Activated naive CD8-positive, alpha-beta T cell treated with anti-CD3 and anti-CD28 coated beads, Interleukin-2, amount 50 U/mL, for 24 hours (primary cell): ENCODE measurements at regions not wholly inside any gene's neighbourhood (a gene's known extent, or its start where the extent isn't known, plus 50 kb on each side); places are given as distances from the start of the nearest gene placed in this dataset.

ENCODE experiments used
- ATAC-seq: fragments of 150-1000 bp; cut with Tn5 transposase; one replicate; pipeline ENCODE4 v1.10.0; 2021
- DNase-seq: peaks from one replicate; pipeline ENCODE4 v3.0.0; 2021
- H3K27ac Mint-ChIP-seq: one replicate; pipeline ENCODE4 v1.8.0; 2021; ENCODE audit warnings: mild to moderate bottlenecking, mixed read lengths
- H3K27me3 Mint-ChIP-seq: one replicate; pipeline ENCODE4 v1.8.0; 2021; ENCODE audit warnings: mixed read lengths
- H3K36me3 Mint-ChIP-seq: one replicate; pipeline ENCODE4 v1.8.0; 2021; ENCODE audit warnings: low read depth, mixed read lengths
- H3K4me1 Mint-ChIP-seq: one replicate; pipeline ENCODE4 v1.8.0; 2021; ENCODE audit warnings: mixed read lengths
- H3K4me3 Mint-ChIP-seq: one replicate; pipeline ENCODE4 v1.8.0; 2021; ENCODE audit warnings: mild to moderate bottlenecking, moderate library complexity, mixed read lengths
- H3K9me3 Mint-ChIP-seq: one replicate; pipeline ENCODE4 v1.8.0; 2021; ENCODE audit warnings: mixed read lengths

DNA sequence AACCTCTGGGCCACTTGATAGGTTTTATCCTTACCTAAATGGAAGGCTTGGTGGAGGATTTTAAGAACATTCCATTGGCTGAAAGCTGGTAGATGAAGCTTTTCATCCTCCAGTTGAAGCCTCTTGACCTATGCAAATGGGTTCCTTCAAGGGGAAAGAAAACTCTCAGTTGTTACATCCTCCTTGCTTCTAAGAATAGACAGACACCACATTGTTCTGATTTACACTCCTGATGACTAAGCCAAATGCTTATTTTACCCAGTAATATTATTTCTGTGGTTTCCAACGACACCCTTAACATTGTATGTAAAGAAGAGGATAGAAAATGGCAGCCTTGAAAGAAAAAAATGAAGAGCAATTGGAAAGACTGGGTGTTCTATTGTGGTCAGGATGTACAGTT is 480.5 kb downstream of the OTOL1 start:
- H3K36me3 Mint-ChIP-seq = no peaks in the 10 kb centered on the region
- H3K4me1 Mint-ChIP-seq = no peaks in the 10 kb centered on the region
- no peak overlapping the region for H3K4me3 Mint-ChIP-seq
- H3K9me3 Mint-ChIP-seq = no peaks in the 10 kb centered on the region
- no peaks in the 10 kb centered on the region for H3K27me3 Mint-ChIP-seq
- no peak overlapping the region for H3K27ac Mint-ChIP-seq
- DNase-seq = no peak
- ATAC-seq = no peak

DNA sequence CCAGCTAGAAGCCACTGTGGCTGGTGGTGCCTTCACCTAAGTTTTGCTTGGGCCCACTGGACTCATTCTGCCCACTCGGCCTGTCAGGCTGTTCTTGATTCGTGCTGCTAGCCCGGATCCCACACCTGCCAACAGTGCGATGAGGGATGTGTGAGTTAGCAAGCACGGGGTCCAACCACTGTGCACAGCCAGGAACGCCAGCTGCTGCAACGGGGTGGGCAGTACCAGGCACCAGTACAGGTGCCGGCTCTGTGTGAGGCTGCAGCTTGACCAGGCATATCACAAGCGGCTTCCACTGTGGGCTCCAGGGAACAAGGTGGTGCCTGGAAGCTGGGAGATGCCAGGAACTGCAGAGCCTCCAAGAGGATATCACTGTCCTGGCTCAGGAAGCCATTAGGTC is 481.2 kb downstream of the OTOL1 start:
- DNase-seq (no peak), ATAC-seq (no peak)
- Mint-ChIP-seq H3K4me1 (no peaks in the 10 kb centered on the region), H3K9me3 (no peaks in the 10 kb centered on the region), H3K36me3 (no peaks in the 10 kb centered on the region), H3K4me3 (no peak overlapping the region), H3K27me3 (no peaks in the 10 kb centered on the region), H3K27ac (no peak overlapping the region)

DNA sequence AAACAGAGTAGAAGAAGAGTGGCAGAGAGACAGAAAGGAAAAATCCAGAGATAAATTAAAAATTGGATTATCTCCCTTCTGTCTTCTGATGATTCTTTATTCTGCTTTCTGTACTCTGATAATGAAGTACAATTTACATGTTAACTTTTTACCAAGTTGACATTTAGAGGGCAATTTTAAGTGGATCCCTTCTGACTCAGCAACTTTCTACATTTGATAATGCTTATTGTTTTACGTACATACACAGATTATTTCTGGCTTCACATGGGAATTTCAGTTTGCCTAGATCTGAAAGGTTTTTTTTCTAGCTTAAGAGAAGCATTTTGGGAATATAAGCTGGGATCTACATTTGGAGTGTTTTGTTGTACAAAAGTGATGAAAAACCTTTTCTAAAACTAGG is 491.3 kb downstream of the OTOL1 start:
- no peaks in the 10 kb centered on the region for H3K4me1 Mint-ChIP-seq
- no peak overlapping the region for H3K4me3 Mint-ChIP-seq
- no peak for ATAC-seq
- no peak for DNase-seq
- no peak overlapping the region for H3K27ac Mint-ChIP-seq
- H3K36me3 Mint-ChIP-seq = no peaks in the 10 kb centered on the region
- H3K27me3 Mint-ChIP-seq = no peaks in the 10 kb centered on the region
- peaks cover 5% of the 10 kb centered on the region for H3K9me3 Mint-ChIP-seq

DNA sequence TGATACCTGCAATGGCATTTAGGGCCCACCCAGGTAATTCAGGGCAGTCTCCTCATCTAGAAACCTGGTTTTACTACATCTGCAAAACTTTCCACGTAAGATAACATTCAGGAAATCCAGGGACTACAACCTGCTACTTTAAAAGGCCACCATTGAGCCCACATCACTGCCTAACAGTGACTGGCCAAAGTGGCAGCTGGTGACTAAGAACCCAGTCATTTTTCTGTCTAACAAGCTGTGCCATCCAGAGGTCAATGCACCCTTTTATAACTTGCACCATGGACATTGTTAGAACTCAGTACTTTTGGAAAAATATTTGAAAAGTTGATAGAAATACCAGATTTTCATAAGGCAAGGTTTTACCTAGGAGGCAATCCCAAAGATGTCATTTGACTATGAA is 492.4 kb downstream of the OTOL1 start:
- H3K4me3 Mint-ChIP-seq = no peak overlapping the region
- H3K36me3 Mint-ChIP-seq = no peaks in the 10 kb centered on the region
- peaks cover 5% of the 10 kb centered on the region for H3K9me3 Mint-ChIP-seq
- no peak for DNase-seq
- H3K27ac Mint-ChIP-seq = no peak overlapping the region
- no peaks in the 10 kb centered on the region for H3K4me1 Mint-ChIP-seq
- no peak for ATAC-seq
- no peaks in the 10 kb centered on the region for H3K27me3 Mint-ChIP-seq

GRCh38 chr3:161990036-161990435 is 493.4 kb downstream of the OTOL1 start:
- no peaks in the 10 kb centered on the region for H3K36me3 Mint-ChIP-seq
- no peak for DNase-seq
- H3K27ac Mint-ChIP-seq = no peak overlapping the region
- H3K4me3 Mint-ChIP-seq = no peak overlapping the region
- H3K9me3 Mint-ChIP-seq = peaks cover 5% of the 10 kb centered on the region
- H3K4me1 Mint-ChIP-seq = no peaks in the 10 kb centered on the region
- ATAC-seq = no peak
- H3K27me3 Mint-ChIP-seq = no peaks in the 10 kb centered on the region

- no peaks in the 10 kb centered on the region for H3K4me1 Mint-ChIP-seq
- peaks cover 10% of the 10 kb centered on the region for H3K9me3 Mint-ChIP-seq
- H3K27me3 Mint-ChIP-seq = no peaks in the 10 kb centered on the region
- no peak overlapping the region for H3K27ac Mint-ChIP-seq
- H3K4me3 Mint-ChIP-seq = no peak overlapping the region
- ATAC-seq (no peak), DNase-seq (no peak)
- no peaks in the 10 kb centered on the region for H3K36me3 Mint-ChIP-seq
Measured at GRCh38 chr3:161991901-161992540, 495.4 kb downstream of the OTOL1 start.

GRCh38 chr3:161999846-162000245 is 503.2 kb downstream of the OTOL1 start:
- no peak for DNase-seq
- Mint-ChIP-seq H3K4me3 (no peak overlapping the region), H3K27me3 (no peaks in the 10 kb centered on the region), H3K36me3 (no peaks in the 10 kb centered on the region), H3K9me3 (peaks cover 47% of the 10 kb centered on the region), H3K27ac (no peak overlapping the region), H3K4me1 (no peaks in the 10 kb centered on the region)
- no peak for ATAC-seq

DNA sequence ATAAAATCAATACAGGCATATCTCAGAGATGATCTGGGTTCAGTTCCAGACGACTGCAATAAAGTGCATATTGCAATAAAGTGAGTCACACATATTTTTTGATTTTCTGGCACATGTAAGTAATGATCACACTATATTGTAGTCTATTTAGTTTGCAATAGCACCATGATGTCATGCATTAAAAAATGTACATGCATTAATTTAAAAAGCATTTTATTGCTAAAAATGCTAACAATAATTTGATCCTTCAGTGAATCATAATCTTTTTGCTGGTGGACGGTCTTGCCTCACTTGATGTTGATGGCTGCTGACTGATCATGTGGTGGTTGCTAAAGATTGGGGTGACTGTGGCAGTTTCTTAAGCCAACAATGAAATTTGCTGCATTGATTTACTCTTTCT is 511.1 kb downstream of the OTOL1 start:
- Mint-ChIP-seq H3K27ac (no peak overlapping the region), H3K27me3 (no peaks in the 10 kb centered on the region), H3K4me3 (no peak overlapping the region), H3K4me1 (no peaks in the 10 kb centered on the region), H3K9me3 (peaks cover 17% of the 10 kb centered on the region), H3K36me3 (no peaks in the 10 kb centered on the region)
- no peak for DNase-seq
- no peak for ATAC-seq

DNA sequence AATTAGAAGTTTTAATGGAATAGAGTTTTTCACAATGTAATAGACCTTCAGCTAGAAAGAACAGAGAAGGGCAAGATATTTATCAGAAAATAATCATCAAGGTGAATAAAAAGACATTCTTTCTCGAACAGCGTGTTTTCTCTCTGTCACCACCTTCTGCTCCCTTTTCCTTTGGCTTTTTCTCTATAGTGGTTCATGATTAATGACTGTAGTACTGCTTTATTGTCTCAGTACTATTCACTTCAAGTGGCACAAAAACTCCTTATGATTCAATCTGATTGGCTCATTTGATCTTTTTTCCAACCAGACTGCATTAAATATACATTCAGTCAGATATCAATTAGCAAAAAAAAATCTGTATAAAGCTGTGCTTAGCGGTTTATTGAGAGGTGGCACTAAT is 516.0 kb downstream of the OTOL1 start:
- Mint-ChIP-seq H3K36me3 (no peaks in the 10 kb centered on the region), H3K27ac (no peak overlapping the region), H3K9me3 (peaks cover 5% of the 10 kb centered on the region), H3K27me3 (no peaks in the 10 kb centered on the region), H3K4me1 (no peaks in the 10 kb centered on the region), H3K4me3 (no peak overlapping the region)
- DNase-seq = no peak
- no peak for ATAC-seq

GRCh38 chr3:162014284-162014683 is 517.7 kb downstream of the OTOL1 start:
- Mint-ChIP-seq H3K4me3 (no peak overlapping the region), H3K9me3 (no peaks in the 10 kb centered on the region), H3K27ac (no peak overlapping the region), H3K36me3 (no peaks in the 10 kb centered on the region), H3K27me3 (no peaks in the 10 kb centered on the region), H3K4me1 (no peaks in the 10 kb centered on the region)
- ATAC-seq (no peak), DNase-seq (no peak)

DNA sequence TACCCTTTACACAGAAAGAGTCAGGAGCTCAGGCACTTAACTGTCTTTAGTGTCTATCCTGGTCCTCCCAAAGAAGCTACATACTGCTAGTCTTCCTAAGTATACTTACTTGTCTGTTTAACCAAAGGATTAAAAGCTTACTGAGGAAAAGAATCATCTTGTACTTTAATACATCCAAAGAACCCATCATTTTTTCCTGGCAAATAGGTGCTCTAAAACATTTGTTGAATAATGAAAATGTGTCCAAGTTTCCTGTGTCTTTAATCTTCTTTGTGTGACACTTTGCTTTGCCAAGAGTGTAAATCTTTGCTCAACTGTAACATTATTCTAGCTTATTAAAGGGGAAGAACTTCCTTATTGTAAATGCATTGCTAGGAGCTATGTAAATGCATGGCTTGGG is 519.2 kb downstream of the OTOL1 start:
- H3K27ac Mint-ChIP-seq = no peak overlapping the region
- H3K4me1 Mint-ChIP-seq = no peaks in the 10 kb centered on the region
- H3K9me3 Mint-ChIP-seq = no peaks in the 10 kb centered on the region
- DNase-seq (no peak), ATAC-seq (no peak)
- H3K4me3 Mint-ChIP-seq = no peak overlapping the region
- no peaks in the 10 kb centered on the region for H3K27me3 Mint-ChIP-seq
- no peaks in the 10 kb centered on the region for H3K36me3 Mint-ChIP-seq

GRCh38 chr3:162019817-162020216 is 523.2 kb downstream of the OTOL1 start:
- H3K27me3 Mint-ChIP-seq = no peaks in the 10 kb centered on the region
- no peaks in the 10 kb centered on the region for H3K36me3 Mint-ChIP-seq

GRCh38 chr3:162021206-162021605 is 524.6 kb downstream of the OTOL1 start:
- H3K4me1 Mint-ChIP-seq = no peaks in the 10 kb centered on the region
- no peaks in the 10 kb centered on the region for H3K36me3 Mint-ChIP-seq
- H3K27ac Mint-ChIP-seq = no peak overlapping the region
- DNase-seq = no peak
- no peaks in the 10 kb centered on the region for H3K9me3 Mint-ChIP-seq
- no peak for ATAC-seq
- no peak overlapping the region for H3K4me3 Mint-ChIP-seq
- H3K27me3 Mint-ChIP-seq = no peaks in the 10 kb centered on the region

More at GRCh38 chr3:162019817-162020216, 523.2 kb downstream of the OTOL1 start:
- no peak overlapping the region for H3K4me3 Mint-ChIP-seq
- no peak overlapping the region for H3K27ac Mint-ChIP-seq
- DNase-seq = no peak
- no peak for ATAC-seq
- no peaks in the 10 kb centered on the region for H3K9me3 Mint-ChIP-seq
- H3K4me1 Mint-ChIP-seq = no peaks in the 10 kb centered on the region

- Mint-ChIP-seq H3K4me1 (no peaks in the 10 kb centered on the region), H3K27ac (no peak overlapping the region), H3K36me3 (no peaks in the 10 kb centered on the region), H3K27me3 (no peaks in the 10 kb centered on the region), H3K9me3 (no peaks in the 10 kb centered on the region), H3K4me3 (no peak overlapping the region)
- ATAC-seq (no peak), DNase-seq (no peak)
Measured at GRCh38 chr3:162022911-162023310, 526.3 kb downstream of the OTOL1 start.

GRCh38 chr3:162029736-162030135 is 533.1 kb downstream of the OTOL1 start:
- no peak for ATAC-seq
- Mint-ChIP-seq H3K27me3 (no peaks in the 10 kb centered on the region), H3K4me1 (no peaks in the 10 kb centered on the region), H3K27ac (no peak overlapping the region), H3K36me3 (no peaks in the 10 kb centered on the region), H3K4me3 (no peak overlapping the region), H3K9me3 (no peaks in the 10 kb centered on the region)
- no peak for DNase-seq

DNA sequence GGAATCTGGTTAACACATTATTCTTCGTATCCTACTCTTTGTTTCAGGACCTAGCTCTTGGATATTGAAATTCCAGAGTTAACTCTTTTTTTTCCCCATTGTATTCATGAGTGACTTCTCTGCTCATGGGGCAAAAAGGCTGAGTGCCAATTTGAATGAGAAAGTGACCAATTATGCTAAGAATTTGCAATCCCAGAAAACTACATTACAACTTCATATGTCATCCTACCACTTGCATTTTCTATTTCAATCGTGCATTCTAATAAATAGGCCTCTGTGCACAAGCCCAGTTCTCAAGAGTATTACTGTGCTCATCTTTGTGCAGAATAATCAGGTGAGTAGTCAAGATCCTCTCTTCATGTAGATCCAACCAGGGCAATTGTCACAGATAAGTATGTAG is 537.8 kb downstream of the OTOL1 start:
- Mint-ChIP-seq H3K36me3 (no peaks in the 10 kb centered on the region), H3K4me3 (no peak overlapping the region), H3K4me1 (no peaks in the 10 kb centered on the region), H3K27ac (no peak overlapping the region), H3K9me3 (peaks cover 3% of the 10 kb centered on the region), H3K27me3 (no peaks in the 10 kb centered on the region)
- no peak for DNase-seq
- no peak for ATAC-seq
